Putamen (tissue), 1 donor: ENCODE measurements at regions not wholly inside any gene's neighbourhood (a gene's known extent, or its start where the extent isn't known, plus 50 kb on each side); places are given as distances from the start of the nearest gene placed in this dataset.
"Not testable (repeated sequence)": the region's sequence is repeated elsewhere in the genome, so short reads cannot be mapped to it uniquely, and the experiment has no call there.

Experiments
- DNase-seq: peaks from one replicate; pipeline ENCODE4 v3.0.0-alpha.2; 2016; ENCODE audit warnings: low spot score

GRCh38 chr1:221961532-221962292 is 219.8 kb upstream of the DUSP10 start:
- no peak for DNase-seq

GRCh38 chr1:221958161-221958562 is 216.3 kb upstream of the DUSP10 start:
- not testable (repeated sequence) for DNase-seq

DNA sequence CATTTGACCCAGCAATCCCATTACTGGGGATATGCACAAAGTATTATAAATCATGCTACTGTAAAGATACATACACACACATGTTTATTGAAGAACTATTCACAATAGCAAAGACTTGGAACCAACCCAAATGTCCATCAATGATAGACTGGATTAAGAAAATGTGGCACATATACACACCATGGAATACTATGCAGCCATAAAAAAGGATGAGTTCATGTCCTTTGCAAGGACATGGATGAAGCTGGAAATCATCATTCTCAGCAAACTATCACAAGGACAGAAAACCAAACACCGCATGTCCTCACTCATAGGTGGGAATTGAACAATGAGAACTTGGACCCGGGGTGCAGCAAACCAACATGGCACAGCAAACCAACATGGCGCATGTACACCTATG is 215.5 kb upstream of the DUSP10 start:
- not testable (repeated sequence) for DNase-seq

- no peak for DNase-seq
These were observed 208.1 kb upstream of the DUSP10 start for GRCh38 chr1:221949996-221950395.

DNA sequence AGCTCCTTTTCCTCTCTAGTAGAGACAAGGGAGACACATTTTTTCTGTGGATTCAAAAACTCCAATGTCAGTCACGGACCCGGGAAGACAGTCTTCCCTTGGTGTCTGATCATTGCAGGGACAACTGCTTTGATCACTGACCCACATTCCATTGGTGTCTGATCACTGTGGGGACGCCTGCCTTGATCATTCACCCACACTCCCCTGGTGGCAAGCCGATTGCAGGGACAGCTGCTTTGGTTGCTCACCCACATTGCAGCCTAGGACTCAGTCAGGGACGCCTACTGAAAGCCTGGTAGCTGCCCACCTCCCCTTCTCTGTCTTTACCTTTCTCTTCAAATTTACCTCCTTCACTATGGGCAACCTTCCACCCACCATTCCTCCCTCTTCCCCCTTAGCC is 206.6 kb upstream of the DUSP10 start:
- no peak for DNase-seq

GRCh38 chr1:221947731-221948130 is 205.8 kb upstream of the DUSP10 start:
- no peak for DNase-seq

DNA sequence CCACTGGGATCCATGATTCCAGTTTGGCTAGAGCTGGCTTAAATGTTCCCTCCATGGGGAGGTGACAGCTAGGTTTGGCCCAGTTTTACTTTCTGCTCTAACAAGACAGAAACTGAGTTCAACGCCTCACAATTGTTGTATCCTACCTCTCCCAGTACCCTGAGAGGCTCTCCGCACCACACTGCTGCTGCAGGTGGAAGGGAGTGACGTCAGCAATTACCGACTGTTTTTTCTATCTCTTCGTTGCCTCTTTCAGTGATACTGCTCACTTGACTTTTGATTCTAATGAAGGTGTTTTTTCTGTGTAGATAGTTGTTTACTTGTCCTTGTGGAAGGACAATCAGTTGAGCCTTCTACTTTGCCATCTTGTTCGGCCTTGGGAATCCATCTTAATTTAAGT is 204.9 kb upstream of the DUSP10 start:
- no peak for DNase-seq

GRCh38 chr1:221945669-221946068 is 203.8 kb upstream of the DUSP10 start:
- no peak for DNase-seq

DNA sequence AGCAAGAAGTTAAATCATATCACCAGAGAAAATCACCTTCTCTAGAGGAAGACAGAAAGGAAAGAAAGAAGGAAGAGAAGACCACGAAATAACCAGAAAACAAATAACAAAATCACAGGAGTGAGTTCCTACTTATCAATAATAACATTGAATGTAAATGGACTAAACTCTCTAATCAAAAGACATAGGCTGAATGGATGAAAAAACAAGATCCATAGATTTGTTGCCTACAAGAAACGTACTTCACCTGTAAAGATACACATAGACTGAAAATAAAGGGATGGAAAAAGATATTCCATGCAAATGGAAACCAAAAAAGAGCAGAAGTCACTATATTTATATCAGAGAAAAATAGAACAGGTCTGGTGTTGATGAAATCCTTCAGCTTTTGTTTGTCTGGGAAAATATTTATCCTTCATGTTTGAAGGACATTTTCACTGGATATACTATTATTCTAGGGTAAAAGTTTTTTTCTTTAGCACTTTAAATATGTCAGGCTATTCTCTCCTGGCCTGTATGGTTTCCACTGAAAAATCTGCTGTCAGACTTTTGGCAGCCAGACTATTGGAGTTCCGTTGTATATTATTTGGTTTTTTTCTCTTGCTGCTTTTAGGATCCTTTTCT is 202.5 kb upstream of the DUSP10 start:
- no peak for DNase-seq

DNA sequence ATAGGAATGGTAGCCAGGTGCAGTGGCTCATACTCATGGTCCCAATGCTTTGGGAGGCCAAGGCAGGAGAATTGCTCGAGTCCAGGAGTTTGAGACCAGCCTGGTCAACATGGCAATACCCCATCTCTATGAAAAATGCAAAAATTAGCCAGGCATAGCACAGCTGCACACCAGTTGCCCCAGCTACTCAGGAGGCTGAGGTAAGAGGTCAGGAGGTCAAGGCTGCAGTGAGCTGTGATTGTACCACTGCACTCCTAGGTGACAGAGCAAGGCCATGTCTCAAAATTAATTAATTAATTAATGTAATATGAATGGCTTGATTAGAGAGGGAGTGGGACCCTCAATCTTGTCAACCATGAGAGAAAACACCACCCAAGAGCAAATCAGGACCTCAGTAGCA is 198.7 kb upstream of the DUSP10 start:
- DNase-seq: no peak

- no peak for DNase-seq
These were observed 197.7 kb upstream of the DUSP10 start for GRCh38 chr1:221939607-221940006.

DNA sequence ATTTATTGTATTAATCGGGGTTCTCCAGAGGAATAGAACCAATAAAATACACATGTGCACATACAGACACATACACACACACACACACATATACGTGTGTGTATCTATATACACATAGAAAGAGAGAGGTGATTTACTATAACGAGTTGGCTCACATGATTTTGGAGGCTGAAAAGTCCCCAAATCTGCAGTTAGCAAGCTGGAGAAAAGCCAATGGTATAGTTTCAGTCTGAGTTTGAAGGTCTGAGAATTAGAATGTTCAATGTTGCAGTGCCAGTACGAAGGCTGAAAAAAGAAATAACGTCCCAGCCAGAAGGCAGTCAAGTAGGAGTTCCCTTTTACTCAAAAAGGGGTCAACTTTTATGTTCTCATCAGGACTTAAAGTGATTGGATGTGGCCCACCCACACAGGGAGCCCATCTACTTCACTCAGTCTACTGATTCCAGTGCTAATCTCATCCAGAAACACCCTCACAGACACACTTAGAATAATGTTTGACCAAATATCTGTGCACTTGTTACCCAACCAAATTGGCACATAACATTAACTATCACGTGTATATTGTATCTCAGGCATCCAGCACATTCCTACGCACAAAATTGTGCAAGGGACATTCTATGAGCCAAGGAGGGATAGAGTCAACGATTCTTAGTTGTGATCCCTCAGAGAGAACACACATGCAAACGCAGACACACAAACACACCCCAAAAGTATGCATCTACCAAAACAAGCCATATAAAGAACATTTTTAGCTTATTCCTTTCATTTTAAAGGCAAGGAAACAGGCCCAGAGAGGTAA is 195.5 kb upstream of the DUSP10 start:
- DNase-seq: no peak

- no peak for DNase-seq
These were observed 191.9 kb upstream of the DUSP10 start for GRCh38 chr1:221933814-221934213.

- DNase-seq: no peak
These were observed 184.6 kb upstream of the DUSP10 start for GRCh38 chr1:221926441-221926840.

DNA sequence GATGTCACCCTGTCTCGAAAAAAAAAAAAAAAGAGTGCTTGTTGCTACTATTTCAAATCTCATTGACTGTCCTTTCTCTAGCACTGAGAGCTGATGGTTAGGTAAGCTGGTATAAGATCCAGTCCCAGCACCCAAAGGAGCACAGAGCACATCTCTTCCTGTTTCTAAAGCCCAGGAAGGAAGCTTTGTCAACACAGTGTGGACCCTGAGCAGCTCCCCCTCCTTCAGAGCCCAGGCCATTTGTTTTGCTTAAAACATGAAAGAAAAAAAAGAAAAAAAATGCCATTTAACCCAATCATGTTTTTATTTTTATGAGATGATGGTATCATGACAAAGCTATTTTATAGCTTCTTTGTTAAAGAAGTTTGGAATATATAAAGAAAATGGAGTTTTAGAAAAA is 184.1 kb upstream of the DUSP10 start:
- no peak for DNase-seq

DNA sequence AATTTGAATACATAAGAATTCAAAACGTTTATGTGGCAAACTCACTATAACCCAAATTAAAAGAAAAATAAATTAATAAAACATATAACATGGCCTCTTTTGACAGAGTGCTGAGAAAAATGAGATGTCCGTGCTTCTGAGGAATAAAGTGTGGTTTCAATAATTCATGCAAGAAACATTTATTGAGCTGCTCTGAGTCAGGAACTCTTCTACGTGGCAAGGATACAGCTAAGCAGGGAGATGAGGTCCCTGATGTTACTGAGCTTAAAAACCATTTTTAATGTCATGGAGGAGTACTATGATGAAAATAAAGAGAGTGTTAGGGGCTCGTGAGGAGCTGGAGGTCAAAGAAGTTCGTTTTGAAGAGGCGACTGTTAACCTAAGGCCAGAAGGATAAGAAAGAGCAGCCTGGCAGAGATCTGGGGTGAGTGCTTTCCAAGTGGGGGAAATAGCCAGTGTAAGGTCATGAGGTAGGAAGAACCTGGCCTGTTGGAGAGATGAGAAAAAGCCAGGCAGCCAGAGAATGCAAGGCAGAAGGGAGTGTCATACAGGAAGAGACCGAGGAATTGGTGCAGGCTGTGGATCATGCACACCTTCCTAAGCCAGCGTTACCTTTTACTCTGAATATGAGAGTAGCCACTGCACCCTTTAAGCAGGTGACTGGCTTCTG is 182.2 kb upstream of the DUSP10 start:
- DNase-seq: no peak

GRCh38 chr1:221921936-221922335 is 180.0 kb upstream of the DUSP10 start:
- DNase-seq: no peak

- DNase-seq: no peak
These were observed 177.9 kb upstream of the DUSP10 start for GRCh38 chr1:221919743-221920142.

DNA sequence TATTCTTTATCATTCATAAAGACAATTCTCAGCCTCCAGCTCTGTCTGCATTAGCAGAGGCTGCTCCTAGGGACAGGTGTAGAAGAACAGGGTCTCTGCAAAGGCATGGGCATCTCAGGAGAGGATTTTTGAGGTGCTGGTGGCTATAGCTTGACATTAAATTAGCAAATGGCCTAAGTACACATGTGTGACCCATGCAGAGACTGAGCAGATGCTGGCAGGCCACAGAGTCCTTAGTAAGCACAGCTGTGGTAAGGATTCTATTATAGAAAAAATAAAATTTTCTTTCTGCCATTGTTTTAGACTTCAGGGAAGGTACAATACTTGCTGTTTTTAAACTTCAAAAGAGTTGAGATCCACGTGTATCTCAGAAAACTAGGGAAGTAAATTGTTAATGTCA is 177.5 kb upstream of the DUSP10 start:
- DNase-seq: no peak

GRCh38 chr1:221916176-221916575 is 174.3 kb upstream of the DUSP10 start:
- no peak for DNase-seq

GRCh38 chr1:221915764-221916163 is 173.9 kb upstream of the DUSP10 start:
- no peak for DNase-seq

DNA sequence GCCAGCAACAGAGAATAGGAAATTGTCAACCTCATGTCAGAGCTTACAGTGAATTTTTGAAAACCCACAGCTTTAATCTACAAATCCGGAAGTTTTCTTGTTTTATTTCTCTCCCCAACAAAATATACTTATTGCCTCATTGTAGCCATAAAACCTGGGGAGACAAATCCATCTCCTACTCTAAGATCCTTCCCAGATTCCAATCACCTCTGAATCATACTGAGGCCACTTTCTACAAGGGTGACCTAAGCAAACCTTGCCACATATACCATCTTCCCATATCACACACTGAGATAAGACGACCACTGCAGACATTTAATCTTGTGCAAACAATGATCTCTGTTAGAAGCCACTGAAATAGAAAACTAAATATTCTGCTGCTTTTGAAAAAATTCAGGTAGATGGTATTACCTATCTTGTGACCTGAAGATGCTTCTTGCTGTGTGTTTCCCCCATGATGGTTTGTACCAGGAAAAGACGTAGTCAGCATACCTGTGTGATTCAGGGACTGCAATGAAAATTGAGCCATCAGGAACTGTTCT is 171.5 kb upstream of the DUSP10 start:
- DNase-seq: no peak
